ENCODE measurements at regions not wholly inside any gene's neighbourhood (a gene's known extent, or its start where the extent isn't known, plus 50 kb on each side); places are given as distances from the start of the nearest gene placed in this dataset.

DNA sequence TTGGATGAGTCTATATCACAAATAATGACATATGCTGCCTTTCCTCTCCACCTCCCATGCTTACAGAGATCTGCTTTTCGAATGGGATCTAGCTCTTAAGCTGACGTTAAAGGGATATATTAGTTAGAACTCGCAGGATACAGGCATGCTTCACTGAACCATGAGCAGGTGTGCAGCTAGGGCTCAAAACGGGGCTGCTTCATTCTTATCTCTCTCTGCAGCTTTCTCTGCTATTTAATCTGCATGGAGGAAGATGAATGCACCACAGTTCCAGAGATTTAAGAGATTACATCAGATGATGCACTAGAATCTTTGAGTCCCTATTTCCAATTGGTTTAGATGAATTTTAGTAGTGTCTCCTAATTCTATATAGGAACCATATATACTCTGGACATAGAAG, 327.0 kb downstream of the RAD51AP2 start:
- TF ChIP-seq POLR2A (IDR thresholded peaks at IDR 0.05; ENCODE audit: extremely low read depth, insufficient read length): no peak
- TF ChIP-seq CTCF (IDR thresholded peaks at IDR 0.05; ENCODE audit: low read depth, low read length): no peak
- no peak for TF ChIP-seq MAX (IDR thresholded peaks at IDR 0.05; ENCODE audit: low read depth, low read length)
